Adipocyte (in vitro differentiated cells): ENCODE measurements at regions not wholly inside any gene's neighbourhood (a gene's known extent, or its start where the extent isn't known, plus 50 kb on each side); places are given as distances from the start of the nearest gene placed in this dataset.

Source experiments
- DNase-seq: peaks from one replicate; pipeline ENCODE4 v3.0.0-alpha.2; 2015; ENCODE audit warnings: low read depth
- H3K27me3 ChIP-seq: replicated peaks from 2 replicates; pipeline ENCODE4 v1.7.0; 2013; ENCODE audit warnings: mild to moderate bottlenecking, low read length, moderate library complexity; ENCODE audit not compliant: control insufficient read depth, insufficient read depth
- H3K36me3 ChIP-seq: 2 replicates; pipeline ENCODE4 v1.7.0; 2013; ENCODE audit warnings: low read length, mild to moderate bottlenecking, moderate library complexity; ENCODE audit not compliant: control insufficient read depth, insufficient read depth, severe bottlenecking
- H3K4me1 ChIP-seq: 2 replicates; pipeline ENCODE4 v1.7.0; 2013; ENCODE audit warnings: mild to moderate bottlenecking, low read length, moderate library complexity; ENCODE audit not compliant: control insufficient read depth, insufficient read depth
- H3K4me3 ChIP-seq: 2 replicates; pipeline ENCODE4 v1.7.0; 2013; ENCODE audit warnings: mild to moderate bottlenecking, low read length, moderate library complexity
- H3K9ac ChIP-seq: 2 replicates; pipeline ENCODE4 v1.7.0; 2013; ENCODE audit warnings: mild to moderate bottlenecking, low read length, moderate library complexity
- H3K9me3 ChIP-seq: 2 replicates; pipeline ENCODE4 v1.7.0; 2013; ENCODE audit warnings: mild to moderate bottlenecking, low read length, moderate library complexity; ENCODE audit not compliant: control insufficient read depth

GRCh38 chr7:51786284-51786683 lies 469.7 kb upstream of the COBL start:
- Histone ChIP-seq H3K4me3 (no peak overlapping the region), H3K36me3 (no peaks in the 10 kb centered on the region), H3K4me1 (no peaks in the 10 kb centered on the region), H3K9me3 (no peaks in the 10 kb centered on the region), H3K27me3 (no peaks in the 10 kb centered on the region), H3K9ac (no peak overlapping the region)
- DNase-seq, result no peak

- Histone ChIP-seq H3K9ac (no peak overlapping the region), H3K4me3 (no peak overlapping the region), H3K9me3 (no peaks in the 10 kb centered on the region), H3K4me1 (no peaks in the 10 kb centered on the region), H3K36me3 (no peaks in the 10 kb centered on the region), H3K27me3 (no peaks in the 10 kb centered on the region)
- DNase-seq, result no peak
Measured at GRCh38 chr7:51785876-51786275, 469.3 kb upstream of the COBL start.

- DNase-seq, result no peak
- Histone ChIP-seq H3K36me3 (no peaks in the 10 kb centered on the region), H3K4me3 (no peak overlapping the region), H3K4me1 (no peaks in the 10 kb centered on the region), H3K27me3 (no peaks in the 10 kb centered on the region), H3K9me3 (no peaks in the 10 kb centered on the region), H3K9ac (no peak overlapping the region)
Measured at GRCh38 chr7:51785171-51785570, 468.6 kb upstream of the COBL start.

- no peak overlapping the region for H3K4me3 ChIP-seq
- no peaks in the 10 kb centered on the region for H3K9me3 ChIP-seq
- H3K36me3 ChIP-seq, result no peaks in the 10 kb centered on the region
- H3K27me3 ChIP-seq, result no peaks in the 10 kb centered on the region
- no peak for DNase-seq
- H3K4me1 ChIP-seq, result no peaks in the 10 kb centered on the region
- no peak overlapping the region for H3K9ac ChIP-seq
Measured at GRCh38 chr7:51783241-51783640, 466.6 kb upstream of the COBL start.

- Histone ChIP-seq H3K27me3 (no peaks in the 10 kb centered on the region), H3K36me3 (no peaks in the 10 kb centered on the region), H3K9me3 (no peaks in the 10 kb centered on the region)
Measured at GRCh38 chr7:51778121-51778520, 461.5 kb upstream of the COBL start.

GRCh38 chr7:51774178-51774577 lies 457.6 kb upstream of the COBL start:
- Histone ChIP-seq H3K4me1 (no peaks in the 10 kb centered on the region), H3K36me3 (no peaks in the 10 kb centered on the region), H3K9ac (no peak overlapping the region), H3K9me3 (no peaks in the 10 kb centered on the region), H3K27me3 (no peaks in the 10 kb centered on the region), H3K4me3 (no peak overlapping the region)
- no peak for DNase-seq

More at GRCh38 chr7:51778121-51778520, 461.5 kb upstream of the COBL start:
- no peak for DNase-seq
- Histone ChIP-seq H3K9ac (no peak overlapping the region), H3K4me1 (no peaks in the 10 kb centered on the region), H3K4me3 (no peak overlapping the region)

GRCh38 chr7:51772190-51772589 lies 455.6 kb upstream of the COBL start:
- DNase-seq, result no peak
- Histone ChIP-seq H3K9me3 (no peaks in the 10 kb centered on the region), H3K9ac (no peak overlapping the region), H3K4me1 (no peaks in the 10 kb centered on the region), H3K36me3 (no peaks in the 10 kb centered on the region), H3K4me3 (no peak overlapping the region), H3K27me3 (no peaks in the 10 kb centered on the region)

GRCh38 chr7:51764976-51765375 lies 448.4 kb upstream of the COBL start:
- Histone ChIP-seq H3K36me3 (no peaks in the 10 kb centered on the region), H3K27me3 (no peaks in the 10 kb centered on the region), H3K4me3 (no peak overlapping the region), H3K9ac (no peak overlapping the region), H3K4me1 (no peaks in the 10 kb centered on the region), H3K9me3 (no peaks in the 10 kb centered on the region)
- DNase-seq, result no peak

GRCh38 chr7:51759985-51760384 lies 443.4 kb upstream of the COBL start:
- Histone ChIP-seq H3K9me3 (no peaks in the 10 kb centered on the region), H3K27me3 (no peaks in the 10 kb centered on the region), H3K4me3 (no peak overlapping the region), H3K36me3 (no peaks in the 10 kb centered on the region), H3K4me1 (no peaks in the 10 kb centered on the region), H3K9ac (no peak overlapping the region)
- DNase-seq, result no peak

GRCh38 chr7:51757960-51758359 lies 441.4 kb upstream of the COBL start:
- Histone ChIP-seq H3K4me3 (no peak overlapping the region), H3K9me3 (no peaks in the 10 kb centered on the region), H3K36me3 (no peaks in the 10 kb centered on the region), H3K4me1 (no peaks in the 10 kb centered on the region), H3K27me3 (no peaks in the 10 kb centered on the region), H3K9ac (no peak overlapping the region)
- DNase-seq, result no peak

- H3K36me3 ChIP-seq, result no peaks in the 10 kb centered on the region
- DNase-seq, result no peak
- H3K27me3 ChIP-seq, result no peaks in the 10 kb centered on the region
- H3K9ac ChIP-seq, result no peak overlapping the region
- H3K9me3 ChIP-seq, result no peaks in the 10 kb centered on the region
- no peaks in the 10 kb centered on the region for H3K4me1 ChIP-seq
- no peak overlapping the region for H3K4me3 ChIP-seq
Measured at GRCh38 chr7:51732951-51733350, 416.3 kb upstream of the COBL start.

- no peaks in the 10 kb centered on the region for H3K36me3 ChIP-seq
- no peaks in the 10 kb centered on the region for H3K9me3 ChIP-seq
- H3K4me1 ChIP-seq, result no peaks in the 10 kb centered on the region
- H3K9ac ChIP-seq, result no peak overlapping the region
- H3K27me3 ChIP-seq, result no peaks in the 10 kb centered on the region
- DNase-seq, result no peak
- H3K4me3 ChIP-seq, result no peak overlapping the region
Measured at GRCh38 chr7:51732116-51732515, 415.5 kb upstream of the COBL start.
